HG03575 (cell line): ENCODE measurements at regions not wholly inside any gene's neighbourhood (a gene's known extent, or its start where the extent isn't known, plus 50 kb on each side); places are given as distances from the start of the nearest gene placed in this dataset.

ENCODE experiments used
- ATAC-seq: cut with Tn5 transposase; IDR thresholded peaks from one replicate; pipeline ENCODE4 v1.9.1; 2021; ENCODE audit not compliant: unreplicated experiment, insufficient number of reproducible peaks, low FRiP score; ENCODE audit errors: extremely low read depth

GRCh38 chr18:47611649-47612048 lies 318.8 kb downstream of the SMAD2 start:
- no peak for ATAC-seq

GRCh38 chr18:47606526-47606925 lies 323.9 kb downstream of the SMAD2 start:
- ATAC-seq: no peak

- ATAC-seq: no peak
These were observed 325.4 kb downstream of the SMAD2 start for GRCh38 chr18:47605093-47605492.

GRCh38 chr18:47604021-47604420 lies 326.4 kb downstream of the SMAD2 start:
- ATAC-seq: no peak

DNA sequence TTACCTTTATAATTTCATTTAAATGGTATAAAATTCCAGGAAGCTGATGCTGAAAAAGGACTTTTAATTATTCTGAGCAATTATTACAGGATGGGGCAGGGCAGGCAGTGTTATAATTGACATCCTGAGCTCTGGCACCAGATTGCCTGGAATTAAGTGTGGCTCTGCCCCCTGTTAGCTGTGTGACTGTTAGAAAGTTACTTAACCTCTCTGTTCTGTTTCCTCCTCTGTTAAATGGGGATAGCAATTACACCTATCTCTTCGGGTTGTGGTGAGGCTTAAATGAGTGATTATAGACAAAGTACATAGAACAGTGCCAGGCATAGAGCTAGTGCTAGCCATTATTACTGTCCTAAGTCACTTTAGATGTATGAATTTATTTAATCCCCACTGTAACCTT lies 327.3 kb downstream of the SMAD2 start:
- no peak for ATAC-seq

DNA sequence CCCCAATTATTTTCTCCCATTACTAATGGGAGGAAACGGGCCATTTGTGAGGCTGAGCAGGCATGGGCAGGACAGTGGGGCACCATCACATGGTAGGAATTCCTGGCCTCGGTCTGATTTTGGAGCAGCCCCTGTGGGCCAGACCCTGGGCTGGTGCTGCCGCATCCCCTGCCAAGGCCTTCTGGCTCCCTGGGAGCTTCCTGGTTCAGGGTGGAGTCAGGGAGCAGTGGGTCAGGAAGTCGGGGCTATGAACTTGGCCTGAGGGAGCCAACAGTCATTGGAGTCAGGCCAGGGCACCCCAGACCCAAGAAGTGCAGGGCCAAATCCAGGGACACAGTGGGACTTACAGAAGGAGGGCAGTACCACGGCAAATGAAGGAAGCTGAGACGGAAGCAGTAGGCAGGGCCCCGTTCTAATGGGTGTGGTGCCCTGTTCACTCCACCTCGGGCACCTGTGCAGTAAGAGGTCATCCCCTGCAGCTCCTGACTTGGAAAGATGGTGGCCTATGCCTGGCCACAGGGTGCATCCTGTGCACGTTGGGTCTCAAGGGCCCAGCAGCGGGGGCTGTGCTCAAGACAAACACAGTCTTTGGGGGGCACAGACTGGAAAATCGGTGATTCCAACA lies 328.1 kb downstream of the SMAD2 start:
- ATAC-seq: no peak

GRCh38 chr18:47601581-47602272 lies 328.7 kb downstream of the SMAD2 start:
- no peak for ATAC-seq

GRCh38 chr18:47595831-47596501 lies 334.5 kb downstream of the SMAD2 start:
- ATAC-seq: no peak

DNA sequence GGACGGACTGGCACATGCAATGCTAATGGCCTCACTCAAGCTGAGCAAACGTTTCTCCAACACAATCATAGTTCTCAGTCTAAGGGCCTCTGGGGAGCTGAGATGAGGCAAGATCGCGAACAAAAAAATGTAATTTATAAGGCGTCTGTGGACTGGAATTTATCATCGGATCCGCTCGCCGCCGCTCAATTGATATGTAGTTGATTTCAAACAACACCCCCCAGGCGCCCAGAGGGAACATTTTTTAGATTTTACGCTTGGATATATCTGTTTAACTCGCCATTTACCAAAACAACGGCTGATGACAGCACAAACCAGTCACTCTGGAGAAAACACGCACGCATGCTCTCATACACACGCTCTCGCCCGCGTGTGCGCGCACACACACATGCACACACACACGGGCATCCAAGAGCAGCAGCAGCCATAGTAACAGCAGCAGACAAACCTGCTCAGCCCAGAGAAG lies 335.8 kb downstream of the SMAD2 start:
- ATAC-seq: no peak

DNA sequence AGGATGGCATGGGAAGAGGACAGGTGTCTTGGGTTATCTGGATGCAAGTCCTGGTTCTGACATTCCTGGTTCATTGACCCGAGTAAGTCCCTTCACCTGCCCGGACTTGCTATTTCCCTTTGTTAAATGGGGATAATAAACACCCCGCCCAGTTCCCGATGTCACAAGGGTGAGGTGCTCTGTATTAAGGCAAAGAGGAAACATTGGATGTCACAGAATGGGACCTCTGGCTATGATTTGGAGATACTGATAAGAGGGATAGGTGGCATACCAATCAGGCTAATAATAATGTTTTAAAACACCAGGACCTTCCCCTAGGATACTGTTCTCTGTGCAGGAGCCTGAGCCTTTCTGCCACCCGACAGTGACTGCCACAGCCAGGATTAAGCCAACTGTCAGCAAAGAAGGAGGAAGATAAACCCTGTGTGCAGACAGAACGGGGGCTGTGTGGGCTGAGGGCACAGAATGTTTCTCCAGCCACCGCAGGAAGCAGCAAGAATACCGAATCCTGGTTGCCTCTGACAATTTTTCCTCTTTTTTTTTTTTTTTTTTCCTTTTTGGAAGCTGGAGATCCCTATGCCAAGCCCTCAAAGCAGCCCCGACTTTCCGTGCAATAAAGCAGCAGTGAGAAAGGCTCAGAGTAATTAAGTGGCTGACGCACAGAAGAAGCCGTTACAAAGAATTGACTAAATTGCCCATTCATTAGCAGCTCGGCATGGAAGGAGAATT lies 336.6 kb downstream of the SMAD2 start:
- ATAC-seq: no peak

- ATAC-seq: no peak
These were observed 339.0 kb downstream of the SMAD2 start for GRCh38 chr18:47591429-47591828.

- no peak for ATAC-seq
These were observed 336.1 kb upstream of the SKOR2 start for GRCh38 chr18:47587587-47587986.

- ATAC-seq: no peak
These were observed 335.1 kb upstream of the SKOR2 start for GRCh38 chr18:47586418-47587070.

GRCh38 chr18:47585914-47586313 lies 334.5 kb upstream of the SKOR2 start:
- ATAC-seq: no peak

GRCh38 chr18:47585136-47585535 lies 333.7 kb upstream of the SKOR2 start:
- no peak for ATAC-seq

DNA sequence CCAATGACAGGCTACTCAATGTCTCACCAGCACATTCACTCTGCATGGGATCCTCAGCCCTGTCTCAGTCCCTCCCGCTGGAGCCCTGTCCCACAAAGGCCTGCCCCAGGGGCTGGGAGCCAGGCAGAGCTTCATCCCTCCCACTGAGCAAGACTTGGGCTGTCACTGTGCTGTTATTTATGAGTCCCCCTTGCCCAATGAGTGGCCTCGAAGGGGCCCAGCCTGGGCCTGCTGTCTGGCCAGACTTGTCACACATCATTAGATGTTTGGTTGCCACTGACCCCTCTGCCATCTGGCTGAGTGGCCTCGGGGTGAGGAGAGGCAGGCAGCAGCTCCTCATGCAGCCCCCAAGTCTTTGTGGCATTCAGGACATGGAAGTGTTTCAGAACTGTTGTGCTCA lies 330.6 kb upstream of the SKOR2 start:
- ATAC-seq: no peak

DNA sequence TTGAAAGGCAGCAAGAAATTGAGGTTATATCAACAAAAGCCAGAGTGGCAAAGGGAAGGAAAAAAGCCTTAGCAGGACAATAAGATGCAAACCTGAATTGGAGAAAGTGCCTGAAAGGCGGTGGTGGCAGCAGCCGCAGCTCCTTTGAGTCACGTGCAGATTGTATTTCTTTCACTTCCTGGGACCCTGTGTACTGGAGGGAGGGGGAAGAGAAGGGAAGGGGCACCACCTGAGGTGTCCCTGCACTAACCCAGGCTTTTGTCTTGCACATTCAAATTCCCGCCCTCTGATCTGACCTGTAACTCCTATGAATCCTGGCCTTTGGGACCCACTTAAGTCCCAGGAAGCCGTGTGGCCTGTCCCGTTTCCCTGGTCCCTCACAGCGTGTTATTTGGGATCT lies 326.1 kb upstream of the SKOR2 start:
- ATAC-seq: no peak

- ATAC-seq: no peak
These were observed 323.5 kb upstream of the SKOR2 start for GRCh38 chr18:47574966-47575365.

DNA sequence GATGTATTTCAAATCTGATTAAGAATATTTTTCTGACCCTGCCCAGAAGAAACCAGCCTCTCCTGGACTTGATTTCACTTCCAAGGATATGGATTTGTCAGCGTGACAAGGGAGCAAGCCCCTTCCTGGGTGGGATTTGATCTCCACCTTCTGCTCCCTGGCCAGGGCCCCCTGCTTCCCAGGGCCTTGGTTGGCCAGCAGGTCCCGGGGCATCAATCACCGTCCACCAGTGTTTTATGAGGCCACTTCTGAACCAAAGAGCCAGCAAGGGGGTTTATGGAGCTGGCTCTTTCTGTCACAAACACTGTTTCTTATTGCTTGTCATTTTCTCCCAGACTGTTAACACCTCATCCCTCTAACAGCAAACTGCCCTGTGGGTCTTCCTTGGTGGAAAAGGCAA lies 320.5 kb upstream of the SKOR2 start:
- no peak for ATAC-seq
